Endothelial cell of umbilical vein (primary cell): ENCODE measurements at regions not wholly inside any gene's neighbourhood (a gene's known extent, or its start where the extent isn't known, plus 50 kb on each side); places are given as distances from the start of the nearest gene placed in this dataset.

Experiments
- CTCF ChIP-seq, 2 donors: IDR thresholded peaks; 1 replicate in 1 of 2; 2 replicates in 1 of 2; pipeline ENCODE4 v1.5.1; 2011; ENCODE audit warnings: low read length in 2 of 2, mild to moderate bottlenecking in 2 of 2, moderate library complexity in 2 of 2, control low read depth in 1 of 2, inconsistent platforms in 1 of 2, low read depth in 1 of 2; ENCODE audit not compliant: insufficient read depth in 1 of 2; ENCODE audit errors: extremely low read depth in 1 of 2
- EZH2 ChIP-seq: IDR thresholded peaks from 2 replicates; pipeline ENCODE4 v1.6.1; 2012; ENCODE audit warnings: borderline replicate concordance, low read depth, mild to moderate bottlenecking, moderate library complexity, low read length, inconsistent platforms; ENCODE audit not compliant: severe bottlenecking
- FOS ChIP-seq: IDR thresholded peaks from 2 replicates; pipeline ENCODE4 v1.6.1; 2011; ENCODE audit warnings: mild to moderate bottlenecking, low read length, moderate library complexity, borderline replicate concordance; ENCODE audit not compliant: insufficient read depth
- GATA2 ChIP-seq: IDR thresholded peaks from 2 replicates; pipeline ENCODE4 v1.7.0; 2011; ENCODE audit warnings: low read depth, mild to moderate bottlenecking, moderate library complexity, mixed read lengths, low read length; ENCODE audit not compliant: insufficient read length, insufficient read depth
- JUN ChIP-seq: IDR thresholded peaks from 2 replicates; pipeline ENCODE4 v1.6.1; 2011; ENCODE audit warnings: borderline replicate concordance, low read depth; ENCODE audit not compliant: insufficient read length, insufficient read depth
- MYC ChIP-seq: IDR thresholded peaks from one replicate; pipeline ENCODE4 v1.6.1; 2011; ENCODE audit warnings: mild to moderate bottlenecking, low read depth, low read length
- POLR2A ChIP-seq: IDR thresholded peaks from 2 replicates; pipeline ENCODE4 v1.6.1; 2012; ENCODE audit warnings: low read depth, mild to moderate bottlenecking, control low read depth, low read length
- POLR2AphosphoS5 ChIP-seq: IDR thresholded peaks from 2 replicates; pipeline ENCODE4 v1.6.1; 2012; ENCODE audit warnings: low read depth, mild to moderate bottlenecking, control low read depth, low read length, moderate library complexity; ENCODE audit not compliant: insufficient read depth
- TF ChIP-seq, protein P1 (sequence below): IDR thresholded peaks from 2 replicates; pipeline ENCODE4 v1.6.1; 2011; ENCODE audit not compliant: insufficient read depth, insufficient read length

GRCh38 chr2:64220265-64220664 lies 76.0 kb upstream of the PELI1 start:
- TF ChIP-seq CTCF (IDR thresholded peaks at IDR 0.05; ENCODE audit: extremely low read depth in 1 of 2, insufficient read depth in 1 of 2, low read depth in 1 of 2, low read length in 2 of 2): no peak
- no peak for TF ChIP-seq POLR2A
- TF ChIP-seq JUN: no peak
- TF ChIP-seq EZH2: no peak
- TF ChIP-seq POLR2AphosphoS5: no peak
- no peak for TF ChIP-seq FOS
- no peak for TF ChIP-seq MYC
- TF ChIP-seq, protein P1, sequence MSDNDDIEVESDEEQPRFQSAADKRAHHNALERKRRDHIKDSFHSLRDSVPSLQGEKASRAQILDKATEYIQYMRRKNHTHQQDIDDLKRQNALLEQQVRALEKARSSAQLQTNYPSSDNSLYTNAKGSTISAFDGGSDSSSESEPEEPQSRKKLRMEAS: no peak
- no peak for TF ChIP-seq GATA2
